Esophagus squamous epithelium (tissue), 5 donors: ENCODE measurements at regions not wholly inside any gene's neighbourhood (a gene's known extent, or its start where the extent isn't known, plus 50 kb on each side); places are given as distances from the start of the nearest gene placed in this dataset.

Source experiments
- DNase-seq: peaks from one replicate; lab custom pipeline; 2025; lab: John Stamatoyannopoulos, UW
- H3K27ac ChIP-seq, 4 donors: fragments of 200-600 bp; sonication (generic); one replicate each; pipeline ENCODE4 v1.5.1; 2016 to 2019; ENCODE audit warnings: mild to moderate bottlenecking in 1 of 4
- H3K27me3 ChIP-seq, 4 donors: fragments of 200-600 bp; sonication (generic); 1 replicate in 3 of 4; 2 replicates in 1 of 4; pipeline versions ENCODE4 v1.5.1 to v1.6.0; 2017 to 2021; ENCODE audit warnings: antibody characterized with exemption in 1 of 4
- H3K36me3 ChIP-seq, 3 donors: fragments of 200-600 bp; sonication (generic); one replicate each; pipeline ENCODE4 v1.5.1; 2016 to 2019
- H3K4me1 ChIP-seq, 3 donors: fragments of 200-600 bp; sonication (generic); one replicate each; pipeline ENCODE4 v1.5.1; 2017 to 2019
- H3K4me3 ChIP-seq, 4 donors: fragments of 200-600 bp; sonication (generic); 1 replicate in 3 of 4; 2 replicates in 1 of 4; pipeline ENCODE4 v1.5.1; 2016 to 2019; ENCODE audit warnings: mild to moderate bottlenecking in 2 of 4, moderate library complexity in 1 of 4
- H3K9me3 ChIP-seq, 3 donors: fragments of 200-600 bp; sonication (generic); one replicate each; pipeline ENCODE4 v1.5.1; 2016 to 2019
- CTCF ChIP-seq, 6 experiments: fragments of 450-650 bp in 4 of 6; fragments of 200-600 bp in 2 of 6; sonication (generic) in 2 of 6; IDR thresholded peaks; one replicate each; pipeline ENCODE4 v1.5.1; 2016 to 2019; ENCODE audit warnings: antibody characterized with exemption in 6 of 6, mild to moderate bottlenecking in 4 of 6, moderate library complexity in 4 of 6
- POLR2A ChIP-seq, 4 donors: fragments of 450-650 bp; IDR thresholded peaks; one replicate each; pipeline ENCODE4 v1.6.1; 2017; ENCODE audit warnings: antibody characterized with exemption in 4 of 4, mild to moderate bottlenecking in 4 of 4, moderate library complexity in 3 of 4
- WGBS, 2 donors: methylation state at CpG; one replicate each; pipeline ENCODE4 v1.1.5; 2018; 5-methylcytosine and 5-hydroxymethylcytosine counted together
- intact Hi-C: fragments of 100-400 bp; cut with DNase I; formaldehyde crosslinking; loops from one replicate; pipeline ENCODE4 v1.15.0; 2022
- donor health status: DM: yes; HTN: yes; CAD: no.

GRCh38 chr20:60310560-60311349 lies 352.5 kb downstream of the CDH26 start:
- H3K36me3 ChIP-seq: no peaks in the 10 kb centered on the region
- intact Hi-C loops: no loop called here
- TF ChIP-seq CTCF (IDR thresholded peaks at IDR 0.05) (no peak), POLR2A (IDR thresholded peaks at IDR 0.05) (no peak)
- 72 to 74% methylated on average over 13 of the region's 13 CpGs for WGBS, 2 donors
- DNase-seq: no peak
- no peaks in the 10 kb centered on the region for H3K4me1 ChIP-seq
- no peak overlapping the region for H3K4me3 ChIP-seq
- H3K9me3 ChIP-seq: no peaks in the 10 kb centered on the region
- H3K27me3 ChIP-seq: no peaks in the 10 kb centered on the region
- no peak overlapping the region for H3K27ac ChIP-seq

- no peaks in the 10 kb centered on the region for H3K27me3 ChIP-seq
- H3K4me1 ChIP-seq: no peaks in the 10 kb centered on the region
- intact Hi-C loops: no loop called here
- WGBS, 2 donors: 74 to 79% methylated on average over 9 of the region's 9 CpGs
- DNase-seq: no peak
- TF ChIP-seq CTCF (IDR thresholded peaks at IDR 0.05) (no peak), POLR2A (IDR thresholded peaks at IDR 0.05) (no peak)
- H3K27ac ChIP-seq: no peak overlapping the region
- no peaks in the 10 kb centered on the region for H3K36me3 ChIP-seq
- H3K9me3 ChIP-seq: no peaks in the 10 kb centered on the region
- no peak overlapping the region for H3K4me3 ChIP-seq
These were observed 355.0 kb downstream of the CDH26 start for GRCh38 chr20:60313191-60313590.

GRCh38 chr20:60313614-60314013 lies 355.4 kb downstream of the CDH26 start:
- no peak for DNase-seq
- Histone ChIP-seq H3K4me1 (no peaks in the 10 kb centered on the region), H3K27ac (no peak overlapping the region), H3K36me3 (no peaks in the 10 kb centered on the region), H3K4me3 (no peak overlapping the region), H3K9me3 (no peaks in the 10 kb centered on the region), H3K27me3 (no peaks in the 10 kb centered on the region)
- intact Hi-C loops: no loop called here
- 68 to 82% methylated on average over 4 to 5 of the region's 5 CpGs for WGBS, 2 donors
- no peak for TF ChIP-seq POLR2A (IDR thresholded peaks at IDR 0.05)
- TF ChIP-seq CTCF (IDR thresholded peaks at IDR 0.05): no peak

- H3K4me1 ChIP-seq: no peaks in the 10 kb centered on the region
- no peaks in the 10 kb centered on the region for H3K36me3 ChIP-seq
- no peak for DNase-seq
- no peak overlapping the region for H3K4me3 ChIP-seq
- H3K27me3 ChIP-seq: no peaks in the 10 kb centered on the region
- H3K27ac ChIP-seq: no peak overlapping the region
- no peaks in the 10 kb centered on the region for H3K9me3 ChIP-seq
- WGBS, 2 donors: 82 to 89% methylated on average over 3 of the region's 3 CpGs
- intact Hi-C loops: no loop called here
- TF ChIP-seq POLR2A (IDR thresholded peaks at IDR 0.05): no peak
These were observed 356.5 kb downstream of the CDH26 start for GRCh38 chr20:60314727-60315126.

- Histone ChIP-seq H3K36me3 (no peaks in the 10 kb centered on the region), H3K4me3 (no peak overlapping the region), H3K9me3 (no peaks in the 10 kb centered on the region), H3K27ac (no peak overlapping the region), H3K4me1 (no peaks in the 10 kb centered on the region), H3K27me3 (no peaks in the 10 kb centered on the region)
- intact Hi-C loops: no loop called here
- 69 to 79% methylated on average over 7 of the region's 7 CpGs for WGBS, 2 donors
- TF ChIP-seq CTCF (IDR thresholded peaks at IDR 0.05) (no peak), POLR2A (IDR thresholded peaks at IDR 0.05) (no peak)
- DNase-seq: no peak
These were observed 358.4 kb downstream of the CDH26 start for GRCh38 chr20:60316476-60317158.
